ENCODE measurements at regions not wholly inside any gene's neighbourhood (a gene's known extent, or its start where the extent isn't known, plus 50 kb on each side); places are given as distances from the start of the nearest gene placed in this dataset.

DNA sequence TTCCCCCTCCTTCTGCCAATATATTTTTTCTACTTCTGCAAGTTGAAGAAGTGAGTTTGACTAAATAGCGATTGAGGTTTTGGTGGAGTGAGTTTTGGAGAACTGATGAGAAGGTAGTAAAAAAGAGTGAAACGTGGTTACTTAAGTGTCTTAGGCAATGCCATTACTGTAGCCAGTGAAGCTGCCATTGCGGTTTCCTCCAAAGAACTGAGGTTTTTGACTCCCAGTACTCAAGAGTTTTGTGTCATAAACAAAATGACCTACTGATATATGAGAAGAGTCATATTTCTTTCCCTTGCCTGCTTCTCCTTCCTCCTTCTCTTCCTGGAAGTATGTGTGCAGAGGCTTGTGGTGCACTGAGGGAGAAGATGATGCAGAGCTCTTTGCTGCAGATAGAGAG, 554.5 kb upstream of the MAP3K7 start:
- in situ Hi-C loops (cut with HindIII; ENCODE audit: low sequenced_read_pairs) = no loop called here

DNA sequence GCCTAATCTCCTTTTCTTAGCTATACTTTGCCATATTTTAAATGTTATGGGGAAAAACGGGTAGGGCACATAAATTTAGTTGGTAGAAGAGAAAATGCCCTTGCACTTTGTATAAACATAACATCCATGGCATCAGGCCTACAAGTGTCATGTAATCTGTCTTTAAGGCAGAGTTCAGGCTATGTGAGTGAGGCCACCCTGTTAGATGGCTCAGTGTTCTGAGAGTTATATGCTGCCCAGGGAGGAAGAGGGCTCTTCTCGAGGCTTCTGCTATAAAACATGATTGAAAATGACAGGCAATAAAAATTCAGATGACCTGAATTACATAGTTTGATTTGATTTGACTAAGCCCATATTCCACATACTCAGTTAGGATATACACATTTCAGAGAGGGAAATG, 553.6 kb upstream of the MAP3K7 start:
- in situ Hi-C loops (cut with HindIII; ENCODE audit: low sequenced_read_pairs) = no loop called here

DNA sequence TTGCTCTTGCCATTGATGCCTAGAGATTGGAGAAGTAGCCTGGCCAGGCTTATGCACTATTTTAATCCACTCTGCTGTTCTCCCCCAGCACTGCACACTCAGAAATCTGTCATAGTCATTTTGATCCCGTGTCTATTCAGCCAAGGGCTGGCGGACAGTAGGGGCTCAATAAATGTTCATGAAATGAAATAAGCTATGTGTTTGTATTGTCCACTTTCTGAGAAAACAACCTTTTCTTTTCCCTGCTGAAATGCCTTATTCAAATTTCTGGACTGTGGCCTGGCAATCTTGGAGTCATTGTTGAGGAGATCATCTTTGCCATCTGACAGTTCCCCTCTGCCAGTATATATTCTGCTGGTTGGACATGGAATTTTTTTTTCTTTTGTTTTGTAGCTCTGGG, 550.4 kb upstream of the MAP3K7 start:
- in situ Hi-C loops (cut with HindIII; ENCODE audit: low sequenced_read_pairs) = no loop called here

DNA sequence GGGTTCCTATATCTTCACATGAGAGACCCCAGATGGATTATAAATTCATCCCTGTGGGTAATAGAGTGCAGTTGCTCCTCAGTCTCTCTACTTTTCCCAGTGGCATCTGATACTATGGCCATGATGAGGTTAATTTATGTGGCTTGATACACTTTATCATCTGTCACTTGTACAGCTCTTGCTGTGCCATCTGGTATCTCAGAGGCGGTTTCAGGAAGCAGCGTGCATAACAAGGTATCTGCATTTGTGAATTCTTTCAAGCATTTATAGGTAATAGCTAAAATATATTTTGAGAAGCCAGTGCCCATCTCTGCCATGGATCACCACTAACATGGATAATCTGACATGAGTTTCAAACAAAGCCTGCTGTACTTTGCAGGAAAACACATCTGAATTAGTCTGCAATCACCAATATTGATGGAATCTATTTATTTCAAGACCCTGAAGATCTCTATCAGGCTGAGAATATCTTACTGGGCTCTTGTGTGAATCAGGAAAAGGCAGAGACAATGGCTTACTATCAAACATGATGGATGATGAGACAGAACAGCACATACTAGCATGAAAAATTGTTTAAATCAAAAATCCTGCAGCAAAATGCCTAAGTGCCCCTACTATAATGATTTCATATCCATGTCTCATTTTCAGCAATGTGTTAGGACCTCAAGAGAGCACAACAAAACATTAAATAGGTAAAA, 548.7 kb upstream of the MAP3K7 start:
- in situ Hi-C loops (cut with HindIII; ENCODE audit: low sequenced_read_pairs) = no loop called here

DNA sequence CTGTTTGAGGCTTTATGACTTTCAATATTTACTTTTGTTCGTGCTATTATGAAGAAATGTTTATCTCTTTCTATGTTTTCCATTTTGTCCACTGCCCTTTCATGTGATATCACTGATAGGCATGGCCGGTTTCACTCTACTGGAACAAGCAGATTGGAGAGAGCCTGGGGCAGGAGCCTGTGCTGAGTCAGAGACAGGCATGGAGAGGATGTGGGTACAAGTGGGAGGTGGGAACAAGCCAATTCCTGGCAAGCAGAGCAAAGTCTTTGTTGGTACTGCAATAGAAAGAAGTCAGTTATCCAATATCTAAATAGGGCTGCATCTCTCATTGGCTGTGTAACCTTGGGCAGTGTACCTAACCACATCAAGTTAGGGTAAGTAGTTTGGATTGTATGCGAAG, 545.6 kb upstream of the MAP3K7 start:
- in situ Hi-C loops (cut with HindIII; ENCODE audit: low sequenced_read_pairs) = no loop called here

DNA sequence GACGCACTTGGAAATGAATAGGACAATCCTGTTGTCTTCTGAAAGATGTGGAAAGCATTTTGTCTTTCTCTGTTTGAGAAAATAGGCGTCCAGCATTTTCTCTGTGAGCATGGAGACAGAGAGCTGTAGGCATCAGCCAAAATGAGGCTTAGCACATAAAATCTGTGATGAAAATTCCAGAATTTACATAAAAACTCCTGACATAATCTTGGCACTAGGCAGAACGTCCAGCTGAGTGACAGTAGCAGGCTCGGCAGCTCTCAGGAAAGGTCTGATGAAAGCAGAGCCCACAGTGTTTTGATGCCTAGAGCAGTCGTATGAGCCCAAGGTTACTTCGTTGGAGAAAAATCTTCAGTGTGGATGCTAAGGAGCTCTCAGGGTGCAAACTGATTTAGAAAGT, 543.3 kb upstream of the MAP3K7 start:
- in situ Hi-C loops (cut with HindIII; ENCODE audit: low sequenced_read_pairs) = no loop called here

DNA sequence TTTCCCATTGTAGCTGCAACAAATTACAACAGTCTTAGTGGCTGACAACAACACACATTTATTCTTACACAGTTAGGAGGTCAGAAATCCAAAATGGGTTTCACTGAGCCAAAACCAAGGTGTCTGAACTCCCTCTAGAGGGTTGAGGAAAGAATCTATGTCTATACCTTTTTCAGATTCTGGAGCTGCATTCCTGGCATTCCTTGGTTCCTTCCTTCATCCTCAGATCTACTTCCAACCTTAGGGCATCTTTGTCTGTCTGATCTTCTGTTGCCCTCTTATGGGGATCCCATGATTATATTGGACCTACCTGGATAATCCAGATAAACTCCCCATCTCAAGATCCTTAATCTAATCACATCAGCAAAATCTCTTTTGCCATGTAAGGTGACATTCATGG, 540.9 kb upstream of the MAP3K7 start:
- in situ Hi-C loops (cut with HindIII; ENCODE audit: low sequenced_read_pairs) = no loop called here

DNA sequence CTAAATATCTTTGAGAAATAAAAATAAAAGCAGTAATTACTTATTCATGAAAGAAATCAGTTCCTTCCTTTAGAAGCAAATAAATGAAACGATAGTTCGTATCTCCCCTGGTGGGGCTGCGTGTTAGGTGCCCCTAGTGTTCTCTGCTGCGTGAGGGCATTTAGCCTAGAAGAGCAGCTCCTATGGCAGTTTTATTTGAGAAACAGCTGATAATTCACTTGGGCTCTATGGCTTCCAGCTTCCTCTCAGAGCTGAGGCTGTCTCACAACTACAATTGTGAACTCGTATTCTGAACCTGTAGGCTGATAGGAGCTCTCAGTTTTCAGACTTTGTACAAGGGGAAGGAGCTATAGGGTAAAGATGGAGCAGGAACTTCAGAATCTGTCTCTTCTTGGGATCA, 540.0 kb upstream of the MAP3K7 start:
- in situ Hi-C loops (cut with HindIII; ENCODE audit: low sequenced_read_pairs) = no loop called here

DNA sequence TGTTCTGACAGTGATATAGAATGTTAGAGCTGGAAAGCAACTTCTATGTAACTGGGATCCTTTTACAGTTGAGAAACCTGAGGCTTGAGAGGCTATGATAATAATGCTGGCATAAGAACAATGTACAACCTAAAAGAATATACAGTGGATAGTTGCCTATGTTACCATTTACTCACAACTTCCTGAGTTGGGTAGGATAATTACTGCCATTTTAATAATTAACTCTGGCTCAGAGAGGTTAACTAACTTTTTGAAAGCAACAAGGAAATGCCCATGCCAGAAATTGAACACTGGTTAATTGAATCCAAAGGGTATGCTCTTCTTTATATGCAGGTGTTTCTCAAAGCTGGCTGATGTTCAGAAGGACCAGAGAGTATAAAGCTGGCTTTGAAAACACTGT, 530.7 kb upstream of the MAP3K7 start:
- in situ Hi-C loops (cut with HindIII; ENCODE audit: low sequenced_read_pairs) = no loop called here

DNA sequence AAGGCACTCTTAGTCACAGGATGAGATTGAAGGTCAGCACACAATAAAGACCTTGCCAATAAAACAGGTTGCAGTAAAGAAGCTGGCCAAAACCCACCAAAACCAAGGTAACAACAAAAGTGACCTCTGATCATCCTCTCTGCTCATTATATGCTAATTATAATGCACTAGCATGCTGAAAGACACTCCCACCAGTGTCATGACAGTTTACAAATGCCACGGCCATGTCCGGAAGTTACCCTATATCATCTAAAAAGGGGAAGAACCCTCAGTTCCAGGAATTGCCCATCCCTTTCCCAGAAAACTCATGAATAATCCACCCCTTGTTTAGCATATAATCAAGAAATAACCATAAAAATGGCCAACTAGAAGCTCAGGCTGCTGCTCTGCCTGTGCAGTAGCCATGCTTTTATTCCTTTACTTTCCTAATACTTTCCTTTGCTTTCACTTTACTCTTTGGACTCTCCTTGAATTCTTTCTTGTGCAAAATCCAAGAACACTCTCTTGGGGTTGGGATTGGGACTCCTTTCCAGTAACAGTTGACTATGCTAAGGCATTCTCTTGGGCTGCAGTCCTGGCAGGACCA, 527.3 kb upstream of the MAP3K7 start:
- in situ Hi-C loops (cut with HindIII; ENCODE audit: low sequenced_read_pairs) = no loop called here

DNA sequence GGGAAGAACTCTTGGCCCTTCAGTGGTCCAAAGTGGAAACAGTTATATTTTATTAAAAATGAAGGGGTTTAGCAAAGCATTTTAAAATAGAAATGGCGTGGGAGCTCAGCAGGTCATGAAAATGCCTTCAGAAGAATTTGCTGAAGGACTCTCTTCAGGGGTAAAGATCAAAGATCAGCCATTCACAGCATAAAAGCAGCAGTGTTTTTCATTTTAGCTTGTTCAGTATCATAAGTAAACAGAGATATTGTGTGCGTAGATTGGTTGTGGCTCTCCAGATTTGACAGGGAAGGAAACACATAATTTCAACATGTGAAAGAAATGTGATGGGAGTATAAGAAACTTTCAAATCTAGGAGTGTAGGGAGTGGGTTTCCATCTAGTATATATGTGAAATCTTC, 519.2 kb upstream of the MAP3K7 start:
- in situ Hi-C loops (cut with HindIII; ENCODE audit: low sequenced_read_pairs) = no loop called here

DNA sequence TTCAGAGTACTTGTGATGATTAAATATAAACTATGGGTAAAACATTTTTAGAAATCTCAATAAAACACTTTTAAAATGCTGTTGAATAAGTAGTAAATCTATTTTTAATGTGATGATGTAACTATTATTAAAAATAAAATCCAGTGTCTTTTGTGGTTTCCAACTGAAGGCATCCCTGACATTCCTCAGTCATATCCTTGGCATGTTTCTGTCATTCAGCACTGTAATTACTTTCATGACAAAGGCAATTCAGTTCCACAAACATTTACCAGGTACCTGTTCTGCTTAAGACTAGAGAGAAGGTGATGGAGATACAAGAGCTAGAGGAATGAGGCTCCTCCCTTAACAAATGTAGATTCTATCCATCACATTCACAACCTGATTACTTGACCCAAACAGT, 518.7 kb upstream of the MAP3K7 start:
- in situ Hi-C loops (cut with HindIII; ENCODE audit: low sequenced_read_pairs) = no loop called here

DNA sequence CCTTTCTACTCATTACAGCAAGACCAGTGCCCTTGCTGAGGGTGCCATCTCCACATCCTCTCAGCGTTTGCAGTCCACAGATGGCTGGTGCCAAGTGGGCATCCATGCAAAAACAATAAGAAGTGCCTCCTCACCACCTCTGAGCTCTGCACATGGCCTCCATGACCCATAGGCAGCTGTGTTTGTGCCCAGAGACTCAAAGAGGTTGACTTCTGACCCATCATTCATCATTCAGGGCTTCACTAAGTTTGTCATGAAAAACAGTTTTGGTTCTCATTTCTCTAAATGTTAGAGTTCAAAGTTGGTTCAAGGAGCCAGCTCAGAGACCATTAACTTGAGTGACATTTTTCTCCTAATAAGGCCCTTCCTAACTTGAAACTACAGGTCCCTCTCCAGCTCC, 512.6 kb upstream of the MAP3K7 start:
- in situ Hi-C loops (cut with HindIII; ENCODE audit: low sequenced_read_pairs) = no loop called here

DNA sequence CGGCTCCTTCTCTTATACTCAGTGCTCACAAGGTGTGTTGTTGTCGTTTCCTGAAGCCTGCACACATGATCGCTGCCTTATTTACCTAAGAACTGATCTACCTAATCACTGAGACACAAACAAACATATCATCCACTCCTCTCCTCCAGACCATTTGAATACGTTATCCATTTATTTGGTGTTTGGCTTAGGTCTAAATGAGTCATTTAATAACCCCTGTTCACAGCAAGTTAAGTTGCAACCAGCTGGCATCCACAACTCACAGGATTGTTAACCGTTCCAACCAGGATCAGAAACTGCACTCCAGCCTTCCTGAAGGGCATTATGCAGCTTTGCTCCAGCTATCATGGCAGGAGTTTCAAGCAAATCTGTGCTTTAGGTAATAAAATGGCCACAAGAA, 511.1 kb upstream of the MAP3K7 start:
- in situ Hi-C loops (cut with HindIII; ENCODE audit: low sequenced_read_pairs) = no loop called here

DNA sequence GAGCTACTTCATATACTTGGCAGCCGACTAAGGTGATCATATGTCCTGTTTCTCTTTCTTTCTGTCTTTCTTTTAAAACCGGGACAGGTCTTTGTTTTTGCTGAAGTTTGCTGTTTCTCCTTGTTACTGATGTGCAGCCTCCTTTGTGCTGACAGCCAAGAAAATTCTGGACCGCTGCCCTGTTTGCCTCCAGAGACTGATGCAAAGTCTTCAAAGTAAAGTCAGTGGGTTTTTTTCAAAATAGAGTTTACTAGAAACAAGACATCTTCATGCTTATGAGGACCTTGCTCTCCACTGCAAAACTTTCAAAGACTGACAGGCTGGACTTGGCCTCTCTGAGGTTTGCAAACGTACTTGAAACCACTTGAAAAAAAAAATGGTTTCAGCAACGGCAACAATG, 510.5 kb upstream of the MAP3K7 start:
- in situ Hi-C loops (cut with HindIII; ENCODE audit: low sequenced_read_pairs) = no loop called here

DNA sequence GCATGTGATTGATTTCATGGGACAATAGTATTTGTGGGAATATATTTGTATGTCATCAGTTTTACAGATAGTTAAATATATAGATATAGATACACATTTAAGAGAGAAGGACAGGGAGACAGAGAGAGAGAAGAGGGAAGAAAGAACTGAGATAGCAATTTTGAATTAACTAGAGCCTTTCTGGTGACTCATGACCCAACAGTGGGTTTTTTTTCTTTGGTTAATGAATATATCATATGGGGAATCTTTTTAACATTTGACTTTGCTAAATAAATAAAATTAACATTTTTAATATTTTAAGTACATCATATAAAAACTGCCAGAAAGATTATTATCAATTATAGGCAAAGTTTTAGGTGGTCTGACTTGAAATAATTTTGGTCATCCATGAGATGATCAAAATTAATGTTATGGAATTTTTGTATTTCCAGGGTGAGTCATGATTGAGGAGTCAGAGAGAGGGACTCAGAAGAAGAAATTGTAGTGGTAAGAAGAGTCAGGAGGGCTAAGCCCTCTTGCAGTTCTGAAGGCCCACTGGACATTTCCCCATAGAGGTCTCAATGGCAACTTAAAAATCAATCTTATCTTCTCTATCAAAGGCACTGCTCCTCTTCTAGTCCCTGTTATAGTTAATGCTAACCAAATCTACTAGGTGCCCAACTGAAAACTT, 508.1 kb upstream of the MAP3K7 start:
- in situ Hi-C loops (cut with HindIII; ENCODE audit: low sequenced_read_pairs) = no loop called here

DNA sequence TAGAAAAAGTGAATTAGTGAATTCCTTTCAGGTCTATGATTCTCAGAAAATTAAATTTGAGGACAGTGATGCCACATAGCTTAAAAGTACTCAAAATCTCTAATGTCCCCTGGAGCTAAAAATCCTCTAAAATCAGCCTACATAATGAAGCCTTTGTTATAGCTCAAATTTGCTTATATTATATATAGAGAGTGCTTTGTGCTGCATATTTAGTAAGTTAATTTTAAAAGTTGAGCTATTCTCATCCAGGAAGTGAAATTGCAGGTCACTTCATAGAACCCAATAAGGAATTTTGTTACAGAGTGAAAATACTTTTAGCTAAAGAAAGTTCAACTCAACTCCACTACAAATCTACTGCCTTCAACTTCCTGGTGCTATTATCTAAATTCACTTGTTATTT, 507.5 kb upstream of the MAP3K7 start:
- in situ Hi-C loops (cut with HindIII; ENCODE audit: low sequenced_read_pairs) = no loop called here

DNA sequence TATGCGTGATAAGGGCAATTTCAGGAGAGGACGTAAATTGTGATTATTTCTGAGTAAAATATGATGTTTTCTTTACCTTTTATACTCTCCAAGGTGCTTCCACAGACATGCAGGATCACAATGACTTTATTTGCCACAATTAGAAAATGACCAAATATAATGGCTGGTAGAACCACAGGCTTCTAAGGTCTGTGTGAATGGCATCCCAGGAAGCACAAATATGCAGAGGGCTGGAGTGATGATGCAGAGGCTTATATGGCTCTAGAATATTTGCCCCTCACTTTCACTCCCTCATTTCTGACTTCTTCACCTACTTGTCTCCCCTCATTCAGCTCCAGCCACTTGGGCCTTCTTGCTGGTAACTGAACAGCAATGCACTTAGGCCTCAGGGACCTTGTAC, 502.1 kb upstream of the MAP3K7 start:
- in situ Hi-C loops (cut with HindIII; ENCODE audit: low sequenced_read_pairs) = no loop called here

DNA sequence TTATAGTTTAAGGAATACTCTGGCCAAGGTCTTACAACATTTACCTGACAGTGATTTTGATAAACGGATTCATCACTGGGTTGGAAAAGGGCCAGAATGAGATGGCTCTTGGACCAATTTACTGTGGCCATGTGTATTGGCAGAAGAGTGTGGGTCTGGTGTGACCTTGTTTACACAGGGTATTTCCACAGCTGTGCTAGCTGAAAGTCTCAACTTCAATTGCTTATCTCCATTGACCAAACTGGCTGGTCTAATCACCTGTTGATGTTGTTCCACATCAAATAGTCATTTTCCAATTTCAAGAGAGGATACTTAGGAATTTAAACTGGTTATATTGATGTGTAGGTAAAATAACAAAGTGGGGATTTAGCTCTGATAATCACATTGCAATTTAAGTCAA, 501.6 kb upstream of the MAP3K7 start:
- in situ Hi-C loops (cut with HindIII; ENCODE audit: low sequenced_read_pairs) = no loop called here

DNA sequence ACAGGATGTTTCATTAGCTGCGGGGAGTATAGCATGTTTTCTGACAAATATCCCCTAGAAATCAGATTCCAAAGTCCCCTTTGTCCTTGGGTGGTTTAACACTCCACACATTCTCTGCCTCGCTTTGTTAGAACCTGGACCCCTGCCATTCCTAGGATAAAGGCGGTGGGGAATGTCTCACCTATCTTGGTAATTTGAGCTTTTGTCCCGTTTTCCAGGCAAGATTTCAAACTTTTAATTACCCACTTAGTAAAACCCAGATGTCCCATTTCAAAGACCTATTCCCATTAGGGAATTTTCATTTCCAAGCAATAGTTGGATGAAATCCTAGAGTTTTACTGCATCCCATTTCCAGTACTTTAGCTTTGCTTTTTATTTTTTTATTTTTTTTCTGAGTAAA, 501.0 kb upstream of the MAP3K7 start:
- in situ Hi-C loops (cut with HindIII; ENCODE audit: low sequenced_read_pairs) = no loop called here

DNA sequence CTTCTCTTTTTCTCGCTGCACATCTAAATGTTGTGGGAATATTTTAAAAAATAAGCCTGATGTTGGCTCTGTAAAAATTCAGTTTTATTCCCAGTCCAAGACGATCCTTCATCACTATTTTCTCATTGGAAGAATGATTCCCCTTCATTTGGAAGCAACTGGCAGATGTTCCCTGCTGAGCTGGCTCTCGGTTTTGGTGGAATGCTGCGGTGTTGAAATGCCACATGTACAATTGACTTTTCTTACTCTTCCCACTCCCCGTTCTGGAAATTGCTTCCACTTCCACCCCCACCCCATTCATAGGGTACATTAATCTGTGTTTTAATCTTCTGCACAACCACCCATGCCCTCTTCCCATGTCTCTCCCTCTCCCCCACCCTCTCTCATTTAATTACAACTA, 496.3 kb upstream of the MAP3K7 start:
- in situ Hi-C loops (cut with HindIII; ENCODE audit: low sequenced_read_pairs) = no loop called here

DNA sequence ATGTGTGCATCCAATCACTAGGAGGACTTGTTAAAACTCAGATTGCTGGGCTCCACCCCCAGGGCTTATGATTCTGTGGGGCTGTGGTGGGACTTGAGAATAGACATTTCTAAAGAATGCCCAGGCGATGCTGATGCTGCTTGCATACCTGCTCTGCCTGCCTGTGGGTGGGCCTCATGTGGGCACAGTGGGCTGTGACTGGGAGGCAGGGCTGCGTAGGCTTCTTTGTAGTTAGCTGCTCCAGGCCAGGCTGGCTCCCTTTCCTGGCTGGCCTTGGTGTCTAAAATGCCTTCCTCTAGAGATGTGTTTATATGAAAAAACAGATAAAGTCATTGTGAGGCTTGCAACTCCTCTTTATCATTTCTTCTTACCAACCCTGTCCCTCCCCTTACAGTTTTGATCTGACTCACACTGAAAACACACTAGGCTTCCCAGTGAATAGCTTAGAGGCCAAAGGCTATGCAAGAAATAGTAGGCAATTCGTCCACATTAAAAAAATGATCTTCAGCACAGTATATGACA, 495.5 kb upstream of the MAP3K7 start:
- in situ Hi-C loops (cut with HindIII; ENCODE audit: low sequenced_read_pairs) = no loop called here
